HG03064 (cell line): ENCODE measurements at regions not wholly inside any gene's neighbourhood (a gene's known extent, or its start where the extent isn't known, plus 50 kb on each side); places are given as distances from the start of the nearest gene placed in this dataset.

Experiments
- ATAC-seq: cut with Tn5 transposase; IDR thresholded peaks from one replicate; pipeline ENCODE4 v1.9.1; 2021; ENCODE audit warnings: low read depth; ENCODE audit not compliant: unreplicated experiment

DNA sequence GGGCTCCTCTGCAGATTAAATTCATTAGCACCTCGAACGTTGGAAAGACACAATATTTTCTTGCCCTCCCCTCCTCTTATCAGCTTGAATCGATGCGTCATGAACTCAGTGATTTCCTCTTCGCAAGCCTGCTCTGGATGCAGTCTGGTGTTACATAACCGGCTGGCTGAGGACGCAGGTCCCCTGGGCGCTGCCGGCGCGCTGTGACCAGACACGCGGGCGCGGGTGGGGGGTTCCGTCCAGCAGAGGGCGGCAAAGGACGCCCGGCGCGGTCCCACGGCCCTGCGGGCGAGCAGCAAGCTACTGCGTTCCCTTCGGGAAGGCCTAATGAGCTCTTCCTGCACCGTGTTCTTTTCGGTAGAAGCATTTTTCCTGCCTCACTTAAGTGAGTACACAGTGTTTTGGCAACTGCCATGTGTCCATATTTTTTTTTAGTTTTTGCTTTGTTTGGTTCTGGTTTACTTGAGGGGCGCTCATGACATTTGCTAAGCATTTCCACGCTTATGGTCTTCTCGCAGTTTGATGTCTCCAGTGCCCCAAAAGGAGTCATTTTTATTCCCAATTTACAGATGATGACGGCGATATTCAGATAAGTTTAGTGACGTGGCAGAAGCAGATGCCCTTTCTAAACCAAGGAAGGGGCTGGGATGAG is 112.2 kb upstream of the MBNL2 start:
- ATAC-seq, result peak; percentile 97

DNA sequence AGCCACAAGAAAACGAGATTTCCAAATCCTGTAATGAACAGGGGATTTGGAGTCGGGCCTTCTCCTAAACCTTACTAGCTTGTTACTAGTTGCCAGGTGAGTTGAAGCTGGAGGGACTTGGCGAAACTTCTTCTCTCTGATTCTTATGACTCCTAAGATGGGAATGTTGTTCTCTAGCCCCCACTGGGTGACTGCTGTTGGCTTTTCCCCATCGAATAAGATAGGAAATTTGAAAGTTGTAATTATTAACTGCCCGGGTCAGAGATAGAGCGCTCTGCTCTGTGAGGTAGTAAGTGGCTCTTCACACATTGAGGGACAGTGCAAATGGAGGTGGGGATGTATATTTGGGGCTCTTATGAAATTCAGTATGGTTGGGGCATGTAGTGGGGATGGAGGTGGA is 111.2 kb upstream of the MBNL2 start:
- no peak for ATAC-seq

DNA sequence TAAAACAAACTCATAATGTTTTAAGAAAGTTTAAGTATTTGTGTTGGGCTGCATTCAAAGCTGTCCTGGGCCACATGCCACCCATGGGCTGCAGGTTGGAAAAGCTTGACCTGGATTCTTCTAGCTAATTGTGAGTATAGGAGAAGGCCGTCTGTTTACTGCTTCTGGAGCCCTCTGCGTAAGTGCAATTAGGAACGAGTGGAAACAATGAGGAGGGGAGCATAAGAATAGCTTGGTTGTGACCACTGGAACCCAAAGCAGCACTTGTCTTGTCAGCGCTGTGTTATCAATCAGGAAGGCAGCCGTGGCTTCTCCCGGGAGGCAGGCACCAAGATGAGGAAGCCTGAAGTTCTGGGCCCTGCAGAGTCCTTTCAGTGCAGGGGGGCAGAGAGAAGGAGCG is 110.4 kb upstream of the MBNL2 start:
- ATAC-seq, result no peak

DNA sequence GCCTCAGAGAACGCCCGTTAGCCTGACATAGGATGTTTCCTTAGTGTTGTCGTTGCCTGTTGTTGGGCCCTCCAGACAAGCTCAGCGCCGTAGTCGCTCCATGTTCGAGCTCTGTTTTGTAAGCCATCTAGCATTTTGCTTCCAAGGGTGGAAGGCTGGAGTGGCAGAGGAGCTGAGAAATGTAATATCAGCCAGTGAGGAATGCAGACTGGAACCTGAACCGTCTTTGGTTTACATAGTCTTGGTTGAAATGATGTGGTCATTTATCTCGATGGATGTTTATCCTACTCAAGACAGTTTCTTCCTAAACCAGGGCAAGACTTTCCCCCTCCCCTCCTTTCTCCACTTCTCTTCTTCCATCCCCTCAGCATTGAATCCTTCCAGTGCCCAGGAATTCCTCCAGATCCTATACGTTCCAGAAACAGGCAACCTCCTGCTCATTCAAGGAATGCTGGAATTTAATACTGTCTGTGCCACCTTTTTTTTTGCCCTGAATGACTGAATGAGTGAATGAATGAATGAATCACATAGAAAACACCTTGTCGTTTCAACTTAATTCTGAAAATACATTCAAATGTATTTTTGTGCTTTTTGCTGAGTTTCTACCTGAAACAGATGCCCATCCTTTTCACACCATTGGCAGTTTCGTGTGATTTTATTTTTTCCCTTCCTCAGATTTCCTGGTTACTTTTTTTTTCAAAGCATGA is 109.5 kb upstream of the MBNL2 start:
- ATAC-seq, result no peak

DNA sequence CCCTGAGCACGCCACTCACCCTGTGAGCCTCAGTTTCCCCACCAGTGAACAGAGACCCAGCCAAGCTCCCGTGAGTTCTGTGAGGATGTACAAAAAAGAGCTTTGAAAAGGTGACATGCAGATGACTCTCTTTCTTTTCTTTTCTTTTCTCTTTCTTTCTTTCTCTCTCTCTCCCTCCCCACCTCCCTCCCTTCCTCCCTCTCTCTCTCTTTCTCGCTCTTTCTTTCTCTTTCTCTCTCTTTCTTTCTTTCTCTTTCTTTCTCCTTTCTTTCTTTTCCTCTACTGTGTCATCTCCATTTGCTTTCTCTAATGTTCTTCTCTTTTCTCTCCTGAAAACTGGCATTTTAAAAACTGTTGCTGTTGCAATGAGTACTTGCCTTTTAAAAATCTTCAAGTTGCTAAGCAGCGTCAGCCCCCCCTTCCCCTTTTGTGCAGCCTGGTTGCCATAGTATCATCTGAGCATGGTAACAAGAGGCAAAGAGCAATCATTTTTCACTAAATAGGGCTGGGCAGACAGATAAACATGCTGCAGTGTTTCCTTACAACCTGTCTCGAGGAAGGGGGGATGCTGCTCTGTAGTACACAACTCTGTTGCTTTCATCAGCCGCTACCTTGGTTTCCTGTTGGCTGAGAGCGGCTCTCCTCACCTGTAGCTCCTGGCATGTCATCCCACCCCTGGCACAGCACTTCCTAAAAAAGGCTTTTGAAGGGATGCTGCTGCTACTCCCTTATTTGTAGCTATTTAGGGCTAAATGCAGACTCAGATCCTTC is 108.7 kb upstream of the MBNL2 start:
- no peak for ATAC-seq

DNA sequence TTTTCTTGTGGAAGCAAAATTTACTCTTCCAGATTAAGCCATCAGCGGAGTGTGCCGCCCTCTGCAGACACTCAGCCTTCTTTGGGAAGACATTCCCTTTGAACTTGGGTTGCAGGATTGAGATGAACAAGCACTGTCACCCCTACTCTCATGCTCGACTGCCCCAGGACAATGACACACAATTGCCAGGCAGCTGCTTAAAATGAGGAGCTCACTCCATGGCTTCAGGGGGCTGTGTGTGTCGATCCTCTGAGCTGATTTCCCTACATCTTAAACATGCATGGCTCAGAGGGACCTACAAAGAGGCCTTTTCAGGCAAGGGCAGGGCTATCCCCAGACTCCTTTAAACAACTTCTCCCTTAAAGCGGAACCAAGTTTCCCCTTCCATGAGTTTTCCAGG is 107.5 kb upstream of the MBNL2 start:
- ATAC-seq, result no peak

DNA sequence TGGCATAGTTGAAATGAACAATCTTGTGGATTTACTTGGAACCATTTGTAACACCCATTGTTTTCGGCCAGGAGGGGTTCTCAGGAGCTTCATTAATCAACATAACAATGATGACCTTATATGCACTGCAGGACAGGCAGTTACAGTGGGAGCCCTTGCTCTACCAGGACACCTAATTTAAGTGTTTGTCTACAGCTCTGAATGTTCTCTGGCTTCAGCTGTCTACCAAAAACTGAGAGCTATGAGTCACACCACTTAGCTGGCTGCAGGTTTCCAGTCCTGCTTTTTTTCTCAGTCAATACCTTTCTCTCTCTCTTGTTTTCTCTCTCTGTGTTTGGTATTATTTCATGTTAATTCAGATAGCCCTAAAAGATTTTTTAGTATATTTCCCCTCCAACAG is 105.4 kb upstream of the MBNL2 start:
- no peak for ATAC-seq

DNA sequence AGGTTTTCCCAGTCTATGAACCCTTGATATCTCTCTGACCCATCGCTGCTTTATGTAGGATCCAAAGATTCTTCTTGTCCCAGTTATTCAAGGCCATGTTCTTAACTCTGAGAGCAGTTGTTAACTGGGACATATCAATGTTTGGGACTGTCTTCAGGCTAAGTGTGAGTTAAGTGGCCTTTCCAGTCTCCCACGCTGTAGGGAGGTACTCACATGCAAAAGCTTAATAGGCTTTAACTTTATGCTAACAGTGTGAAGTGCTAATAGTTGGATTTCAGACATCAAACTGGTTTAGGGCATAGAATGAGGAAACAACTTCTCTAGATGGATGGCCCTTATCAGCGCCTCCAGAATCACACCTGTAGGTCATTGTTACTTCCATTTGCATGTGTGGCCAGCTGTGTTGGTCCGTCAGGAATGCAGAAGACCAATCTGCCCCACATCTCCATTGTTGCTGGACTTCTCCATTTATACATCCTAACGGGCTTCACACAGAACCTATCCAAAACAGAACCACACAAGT is 104.7 kb upstream of the MBNL2 start:
- no peak for ATAC-seq

DNA sequence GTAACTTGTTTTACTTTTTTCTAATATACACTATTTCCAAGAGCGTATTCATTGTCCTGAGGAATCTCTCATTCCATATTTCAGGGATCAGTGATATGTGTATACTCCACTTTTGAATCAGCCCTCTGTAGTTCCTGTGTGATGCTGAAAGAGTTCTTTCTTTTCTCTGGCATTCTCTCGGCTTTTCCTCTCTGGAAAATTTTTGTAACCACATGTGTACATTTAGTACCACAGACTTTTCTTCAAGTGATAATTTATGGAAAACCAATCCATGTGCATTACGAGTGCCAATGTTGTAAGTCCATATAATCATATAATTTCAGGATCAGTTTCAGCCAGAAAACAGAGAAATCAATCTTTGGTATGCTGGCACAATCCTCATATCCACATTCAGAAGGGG is 102.2 kb upstream of the MBNL2 start:
- ATAC-seq, result no peak

DNA sequence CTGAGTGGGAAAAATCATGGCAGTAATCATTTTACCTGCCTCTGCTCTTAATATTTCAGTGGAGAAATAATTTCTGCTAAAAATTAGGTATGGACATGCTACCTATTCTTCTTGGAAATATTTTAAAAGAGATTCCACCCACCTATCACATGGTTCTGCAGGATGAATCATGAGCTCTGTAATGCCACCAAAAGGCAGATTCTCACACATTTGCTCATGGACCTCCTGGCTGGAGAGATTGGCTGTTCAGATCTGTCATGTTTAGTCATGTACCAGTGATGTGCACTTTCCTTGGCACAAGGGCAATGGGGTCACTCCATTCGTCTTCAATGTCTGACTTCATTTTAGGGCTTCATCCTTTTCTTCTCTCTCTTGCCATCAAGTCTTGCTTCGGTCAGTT is 101.8 kb upstream of the MBNL2 start:
- ATAC-seq, result no peak

DNA sequence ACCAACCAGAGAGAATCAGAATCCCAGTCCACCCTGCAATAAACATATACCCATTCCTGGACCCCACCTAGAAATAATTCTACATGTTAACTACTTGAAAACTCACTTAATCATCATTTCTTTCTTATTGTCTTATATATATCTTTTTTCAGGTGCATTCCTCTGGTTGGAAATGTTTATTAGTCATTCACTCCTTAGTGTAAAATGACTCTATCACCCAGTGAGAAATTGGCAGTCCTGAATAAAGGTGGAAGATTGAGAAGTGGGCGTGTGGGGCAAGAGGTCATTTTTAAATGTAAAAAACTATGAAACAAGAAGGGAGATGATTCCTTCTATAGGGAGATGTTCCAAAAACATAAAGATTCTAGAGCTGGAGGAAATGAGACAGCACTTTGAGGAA is 101.2 kb upstream of the MBNL2 start:
- ATAC-seq, result no peak

DNA sequence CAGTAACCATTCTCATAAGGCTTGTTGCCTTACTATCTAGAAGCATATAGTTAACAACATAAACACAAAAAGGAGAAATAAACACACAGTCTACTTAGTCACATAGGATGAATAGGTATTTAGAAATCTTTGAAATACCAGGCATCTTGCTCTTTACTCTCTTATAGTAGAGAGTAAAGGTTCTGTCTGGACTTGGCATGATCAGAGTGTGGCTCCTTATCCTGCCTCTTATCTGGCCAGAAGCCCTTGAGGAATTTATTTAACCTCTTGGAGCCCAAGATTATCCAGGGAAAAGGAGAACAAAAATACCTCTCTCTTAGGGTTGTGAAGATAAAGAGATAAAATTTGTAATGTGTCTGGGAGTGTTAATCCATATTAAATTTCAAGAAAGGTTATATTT is 100.2 kb upstream of the MBNL2 start:
- no peak for ATAC-seq

DNA sequence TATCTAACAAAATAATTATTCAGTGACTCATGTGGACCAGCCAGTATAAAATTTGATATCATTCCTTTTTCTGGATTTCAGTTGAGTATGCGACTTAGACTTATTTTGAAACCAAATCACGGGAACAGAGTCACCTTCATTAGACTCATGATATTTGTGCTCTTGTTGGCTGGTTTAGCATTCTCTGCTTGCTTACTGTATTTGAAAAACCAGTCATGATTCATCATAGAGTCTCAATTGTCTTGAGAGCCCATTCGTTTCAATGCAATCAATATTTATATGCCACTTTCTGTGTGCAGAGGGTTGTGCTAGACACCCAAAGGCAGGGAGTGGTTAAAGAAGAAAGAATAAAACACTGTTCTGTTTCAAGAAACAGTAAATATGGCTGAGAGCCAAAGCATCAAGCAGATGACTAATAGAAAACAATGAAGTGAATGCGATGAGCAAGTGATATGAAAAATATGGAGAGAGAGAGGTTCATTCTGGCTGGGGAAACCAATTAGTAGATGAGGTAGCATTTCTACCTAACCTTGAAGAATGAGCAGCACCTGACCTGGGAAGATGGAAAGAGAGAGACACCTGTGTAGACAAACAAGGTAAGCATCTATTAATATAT is 99.6 kb upstream of the MBNL2 start:
- no peak for ATAC-seq

DNA sequence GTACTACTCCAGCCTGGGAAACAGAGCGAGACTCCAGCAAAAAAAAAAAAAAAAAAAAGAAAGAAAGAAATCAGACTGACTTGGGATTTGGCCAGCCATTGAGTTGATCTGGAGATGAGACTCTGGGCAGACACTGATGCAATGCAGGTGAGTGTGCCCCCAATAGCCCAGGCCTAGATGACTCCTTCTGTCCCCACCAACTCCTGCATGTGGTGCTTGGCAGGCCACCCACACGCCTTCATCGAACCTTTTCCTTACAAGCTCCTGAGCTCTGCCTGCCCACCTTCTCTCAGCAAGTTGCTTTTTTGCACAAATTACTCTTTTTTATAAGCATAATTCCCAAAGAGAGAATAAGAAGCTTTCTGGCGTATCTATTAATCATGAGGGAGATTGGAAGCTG is 97.9 kb upstream of the MBNL2 start:
- ATAC-seq, result no peak

DNA sequence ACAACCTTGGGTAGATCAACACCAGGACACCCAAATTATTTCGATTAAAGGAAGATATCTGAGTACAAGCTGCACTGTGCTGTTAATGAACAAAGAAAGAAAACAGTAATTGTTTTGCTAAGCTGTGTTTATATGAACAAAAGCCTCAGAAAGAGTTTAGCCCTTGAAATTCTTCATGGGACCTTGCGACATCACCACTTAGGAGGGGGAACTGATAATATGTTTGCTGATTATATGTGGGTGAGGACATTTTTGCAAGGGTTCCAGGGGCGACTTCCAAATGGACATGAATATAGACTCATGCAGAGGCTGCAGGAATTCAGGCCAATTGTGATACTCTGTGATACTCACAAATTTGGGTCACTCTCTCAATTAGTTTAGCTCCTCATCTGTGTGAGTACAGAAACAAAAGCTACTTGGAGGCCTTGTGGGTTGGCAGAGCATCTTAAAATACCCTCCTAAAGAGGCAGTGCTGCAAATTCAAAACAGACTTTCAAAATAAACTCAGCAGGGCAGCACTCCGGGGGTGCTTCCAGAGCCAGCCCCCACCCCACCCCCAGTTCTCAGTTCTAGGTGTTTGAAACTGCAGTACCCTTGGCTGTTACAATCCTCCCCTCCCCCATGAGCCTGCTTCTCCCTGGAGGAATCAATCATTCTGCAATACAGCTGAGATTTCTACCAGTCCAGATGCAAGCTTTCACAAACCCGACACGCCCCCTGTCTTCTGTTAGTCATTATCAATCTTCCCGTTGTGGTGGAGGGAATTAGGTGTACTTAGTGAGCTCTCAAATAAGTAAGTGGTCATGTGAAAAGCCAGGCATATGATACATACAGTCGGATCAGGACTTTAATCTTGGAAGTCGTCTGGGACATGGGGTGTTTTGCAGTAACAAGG is 97.0 kb upstream of the MBNL2 start:
- ATAC-seq, result no peak

DNA sequence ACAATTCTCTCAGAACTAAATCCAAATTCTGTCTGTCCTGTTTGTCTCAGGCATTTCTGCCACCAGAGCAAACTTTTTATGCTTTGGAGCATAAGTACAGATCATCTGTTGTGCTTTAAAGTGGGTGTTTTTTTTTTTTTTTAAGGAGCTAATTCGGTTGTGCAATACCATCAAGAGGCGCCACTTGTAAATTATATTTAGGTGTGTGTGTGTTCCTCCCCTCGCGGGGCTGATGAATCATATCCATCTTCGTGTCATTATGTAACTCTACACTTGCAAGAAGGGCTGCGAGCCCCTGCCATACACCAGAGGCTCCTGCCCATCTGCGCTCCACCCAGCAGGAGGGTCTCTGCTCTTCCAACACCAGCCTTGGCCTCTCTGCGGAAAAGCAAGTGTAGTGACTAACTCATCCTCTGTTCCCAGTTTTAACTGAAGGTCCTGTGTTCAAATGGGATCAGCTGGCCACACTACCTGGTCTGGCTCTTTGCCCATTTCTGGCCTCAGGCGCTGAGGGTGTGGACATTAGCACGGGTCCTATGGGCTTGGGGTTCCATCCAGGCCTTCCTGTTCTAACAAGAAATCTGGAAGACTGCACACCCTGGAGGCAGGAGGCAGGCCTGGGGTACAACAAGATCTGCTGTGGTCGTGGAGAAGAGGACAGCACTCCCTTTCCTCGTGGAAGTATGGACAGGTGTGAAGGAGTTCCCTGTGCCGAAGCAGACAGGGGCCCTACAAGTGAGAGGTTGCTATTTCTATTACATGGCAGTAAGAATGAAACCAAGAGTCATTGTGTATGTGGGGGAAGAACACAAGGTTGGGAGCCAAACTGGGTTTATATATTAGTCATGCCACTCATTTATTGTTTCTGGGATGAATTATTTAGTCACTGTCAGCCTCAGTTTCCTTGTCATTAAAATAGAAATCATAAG is 96.1 kb upstream of the MBNL2 start:
- peak; percentile 88 for ATAC-seq

DNA sequence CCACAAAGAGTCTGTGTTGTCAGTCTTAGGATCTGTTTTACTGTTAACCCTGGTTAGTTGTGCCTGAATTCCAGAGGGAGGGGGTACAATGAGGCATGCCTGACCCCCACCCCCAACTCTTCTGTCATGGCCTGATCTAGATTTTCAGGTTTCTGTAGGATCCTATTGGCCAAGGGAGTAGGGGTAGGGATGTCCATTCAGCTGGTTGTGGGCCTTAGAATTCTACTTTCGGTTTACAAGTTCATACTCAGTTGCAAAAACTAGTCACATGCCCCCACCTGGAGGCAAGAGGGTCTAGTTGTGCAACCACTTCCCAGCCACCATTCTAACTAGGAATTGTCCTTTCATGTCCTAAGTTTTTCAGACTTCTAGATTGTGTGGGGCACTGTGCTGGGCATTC is 94.3 kb upstream of the MBNL2 start:
- no peak for ATAC-seq

DNA sequence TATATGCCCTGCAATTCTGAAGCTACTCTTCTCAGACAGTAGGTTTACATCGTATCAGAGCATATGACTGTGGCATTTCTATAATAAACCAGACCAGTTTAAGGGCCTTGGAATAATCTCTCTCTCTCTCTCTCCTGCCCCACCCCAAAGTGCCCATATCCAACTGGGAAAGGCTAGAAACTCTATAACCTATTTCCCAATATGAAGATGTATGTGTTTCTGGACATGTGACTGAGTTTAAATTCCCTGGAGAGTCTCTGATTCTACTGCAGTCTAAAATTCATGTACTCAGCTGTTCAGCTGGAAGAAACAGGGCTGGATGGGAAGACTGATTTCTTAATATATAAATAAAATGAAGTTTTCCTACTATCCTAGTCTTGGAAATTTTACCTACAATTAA is 91.9 kb upstream of the MBNL2 start:
- no peak for ATAC-seq

DNA sequence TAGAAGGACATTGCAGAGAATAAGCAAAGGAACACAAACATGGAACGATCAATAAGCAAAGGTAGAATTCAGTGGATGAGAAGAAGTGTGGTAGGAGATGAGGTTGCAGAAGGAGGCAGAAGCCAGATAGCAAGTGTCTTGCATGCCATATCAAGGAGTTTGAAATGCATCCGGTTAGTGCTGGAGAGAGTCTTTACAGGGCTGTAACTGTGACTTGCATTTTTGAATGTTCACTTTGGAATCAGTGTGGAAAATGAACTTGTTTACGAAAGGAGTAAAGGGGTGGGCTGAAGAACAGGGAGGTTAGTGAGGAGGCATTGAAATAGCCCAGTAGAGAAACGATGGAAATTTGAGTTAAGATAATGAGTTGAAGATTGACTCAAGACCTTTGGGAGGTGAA is 90.7 kb upstream of the MBNL2 start:
- no peak for ATAC-seq
